ENCODE measurements at regions not wholly inside any gene's neighbourhood (a gene's known extent, or its start where the extent isn't known, plus 50 kb on each side); places are given as distances from the start of the nearest gene placed in this dataset.

- TF ChIP-seq CTCF (IDR thresholded peaks at IDR 0.05; ENCODE audit: low read length) (no peak), EZH2 (IDR thresholded peaks at IDR 0.05; ENCODE audit: borderline replicate concordance, low read length) (no peak)
Measured at GRCh38 chr2:126534478-126534877, 121.5 kb upstream of the GYPC start.
